ENCODE measurements at regions not wholly inside any gene's neighbourhood (a gene's known extent, or its start where the extent isn't known, plus 50 kb on each side); places are given as distances from the start of the nearest gene placed in this dataset.

DNA sequence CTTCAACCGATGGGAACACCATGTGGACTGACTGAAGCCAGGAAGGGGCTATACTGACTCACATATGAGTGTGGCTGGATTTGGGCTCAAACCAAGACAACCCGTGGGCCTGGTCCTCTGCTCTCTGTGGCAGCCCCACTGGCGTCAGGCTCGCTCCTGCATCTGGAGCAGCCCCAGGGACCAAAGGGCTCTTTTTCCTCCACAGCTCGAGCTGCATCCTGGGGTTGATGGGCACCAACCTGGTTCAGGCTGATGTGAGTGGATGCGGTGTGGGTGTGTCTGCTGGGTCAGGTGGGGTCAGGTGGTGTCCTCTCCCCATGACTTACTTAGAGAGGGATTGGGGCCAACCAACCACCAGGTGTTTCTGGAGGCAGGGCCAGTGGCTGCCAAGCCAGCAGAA is 303.0 kb upstream of the AJAP1 start:
- TF ChIP-seq POLR2A (IDR thresholded peaks at IDR 0.05; ENCODE audit: low read depth, low read length) (no peak), TAF1 (IDR thresholded peaks at IDR 0.05; ENCODE audit: low read depth, low read length) (no peak), POLR2AphosphoS5 (IDR thresholded peaks at IDR 0.05; ENCODE audit: low read depth, low read length) (no peak)
